ENCODE measurements at regions not wholly inside any gene's neighbourhood (a gene's known extent, or its start where the extent isn't known, plus 50 kb on each side); places are given as distances from the start of the nearest gene placed in this dataset.
"Not testable (repeated sequence)": the region's sequence is repeated elsewhere in the genome, so short reads cannot be mapped to it uniquely, and the experiment has no call there.

- no peak for DNase-seq
These were observed 103.1 kb upstream of the PCBD1 start for GRCh38 chr10:70991140-70992124.

GRCh38 chr10:70992436-70992835 lies 104.1 kb upstream of the PCBD1 start:
- DNase-seq, result no peak

- no peak for DNase-seq
These were observed 104.7 kb upstream of the PCBD1 start for GRCh38 chr10:70993051-70993450.

GRCh38 chr10:70996549-70996948 lies 108.2 kb upstream of the PCBD1 start:
- DNase-seq, result no peak

- DNase-seq, result no peak
These were observed 108.9 kb upstream of the PCBD1 start for GRCh38 chr10:70997236-70997635.

- DNase-seq, result no peak
These were observed 109.7 kb upstream of the PCBD1 start for GRCh38 chr10:70998086-70998485.

GRCh38 chr10:71001470-71001869 lies 113.1 kb upstream of the PCBD1 start:
- no peak for DNase-seq

- no peak for DNase-seq
These were observed 116.1 kb upstream of the PCBD1 start for GRCh38 chr10:71004176-71005075.

- DNase-seq, result no peak
These were observed 117.3 kb upstream of the PCBD1 start for GRCh38 chr10:71005337-71006305.

- no peak for DNase-seq
These were observed 118.1 kb upstream of the PCBD1 start for GRCh38 chr10:71006506-71006905.

GRCh38 chr10:71007516-71007915 lies 119.2 kb upstream of the PCBD1 start:
- no peak for DNase-seq

GRCh38 chr10:71008150-71008549 lies 119.8 kb upstream of the PCBD1 start:
- no peak for DNase-seq

GRCh38 chr10:71009126-71009525 lies 120.8 kb upstream of the PCBD1 start:
- no peak for DNase-seq

GRCh38 chr10:71010730-71011129 lies 122.4 kb upstream of the PCBD1 start:
- no peak for DNase-seq

GRCh38 chr10:71011141-71011540 lies 122.8 kb upstream of the PCBD1 start:
- DNase-seq, result no peak

- no peak for DNase-seq
These were observed 125.8 kb upstream of the PCBD1 start for GRCh38 chr10:71014021-71014805.

GRCh38 chr10:71015674-71016073 lies 127.3 kb upstream of the PCBD1 start:
- DNase-seq, result no peak

- DNase-seq, result not testable (repeated sequence)
These were observed 131.7 kb upstream of the PCBD1 start for GRCh38 chr10:71020061-71020460.

GRCh38 chr10:71021402-71021801 lies 133.0 kb upstream of the PCBD1 start:
- no peak for DNase-seq

GRCh38 chr10:71023704-71024283 lies 135.4 kb upstream of the PCBD1 start:
- DNase-seq, result no peak

- DNase-seq, result no peak
These were observed 136.1 kb upstream of the PCBD1 start for GRCh38 chr10:71024490-71024889.

All from NCI-H1436 treated with DMSO at 0.1 percent for 48 hours (cell line).